ENCODE measurements at regions not wholly inside any gene's neighbourhood (a gene's known extent, or its start where the extent isn't known, plus 50 kb on each side); places are given as distances from the start of the nearest gene placed in this dataset.

- TF ChIP-seq CTCF (optimal IDR thresholded peaks at IDR 0.05 in 1 of 3, IDR thresholded peaks at IDR 0.05 in 1 of 3, conservative IDR thresholded peaks at IDR 0.05 in 1 of 3; ENCODE audit: extremely low read depth in 1 of 3, insufficient read depth in 2 of 3, low read length in 3 of 3) (no peak), EZH2 (IDR thresholded peaks at IDR 0.05; ENCODE audit: low read length) (no peak)
Observed at GRCh38 chr9:108094676-108094993, 605.1 kb upstream of the KLF4 start.

Measured in keratinocyte (primary cell).